Epidermal melanocyte (primary cell): ENCODE measurements at regions not wholly inside any gene's neighbourhood (a gene's known extent, or its start where the extent isn't known, plus 50 kb on each side); places are given as distances from the start of the nearest gene placed in this dataset.
"Not testable (repeated sequence)": the region's sequence is repeated elsewhere in the genome, so short reads cannot be mapped to it uniquely, and the experiment has no call there.

Experiments used
- DNase-seq: peaks from one replicate; pipeline ENCODE4 v3.0.0; 2011; ENCODE audit warnings: low spot score; ENCODE audit not compliant: insufficient read length

- no peak for DNase-seq
These were observed 140.2 kb upstream of the KCNK1 start for GRCh38 chr1:233473549-233474204.

GRCh38 chr1:233477359-233477758 lies 136.5 kb upstream of the KCNK1 start:
- no peak for DNase-seq

GRCh38 chr1:233478611-233479010 lies 135.3 kb upstream of the KCNK1 start:
- no peak for DNase-seq

GRCh38 chr1:233479110-233479890 lies 134.6 kb upstream of the KCNK1 start:
- DNase-seq: no peak

- DNase-seq: no peak
These were observed 133.7 kb upstream of the KCNK1 start for GRCh38 chr1:233480198-233480597.

- no peak for DNase-seq
These were observed 131.5 kb upstream of the KCNK1 start for GRCh38 chr1:233482388-233482787.

- no peak for DNase-seq
These were observed 128.5 kb upstream of the KCNK1 start for GRCh38 chr1:233485385-233485784.

GRCh38 chr1:233485809-233486398 lies 128.0 kb upstream of the KCNK1 start:
- DNase-seq: no peak

- DNase-seq: no peak
These were observed 126.5 kb upstream of the KCNK1 start for GRCh38 chr1:233487408-233487807.

- no peak for DNase-seq
These were observed 124.5 kb upstream of the KCNK1 start for GRCh38 chr1:233489411-233489810.

GRCh38 chr1:233490488-233490887 lies 123.4 kb upstream of the KCNK1 start:
- no peak for DNase-seq

GRCh38 chr1:233491953-233492620 lies 121.8 kb upstream of the KCNK1 start:
- no peak for DNase-seq

- DNase-seq: no peak
These were observed 116.9 kb upstream of the KCNK1 start for GRCh38 chr1:233496993-233497392.

GRCh38 chr1:233497679-233498078 lies 116.2 kb upstream of the KCNK1 start:
- DNase-seq: no peak

GRCh38 chr1:233500106-233500505 lies 113.8 kb upstream of the KCNK1 start:
- DNase-seq: no peak

- no peak for DNase-seq
These were observed 110.4 kb upstream of the KCNK1 start for GRCh38 chr1:233503366-233503954.

GRCh38 chr1:233505130-233505529 lies 108.8 kb upstream of the KCNK1 start:
- DNase-seq: no peak

GRCh38 chr1:233505889-233506288 lies 108.0 kb upstream of the KCNK1 start:
- not testable (repeated sequence) for DNase-seq

- DNase-seq: no peak
These were observed 104.4 kb upstream of the KCNK1 start for GRCh38 chr1:233509526-233509925.

- DNase-seq: no peak
These were observed 101.4 kb upstream of the KCNK1 start for GRCh38 chr1:233512538-233512937.

- DNase-seq: no peak
These were observed 100.5 kb upstream of the KCNK1 start for GRCh38 chr1:233513431-233513830.

GRCh38 chr1:233514946-233515391 lies 98.9 kb upstream of the KCNK1 start:
- no peak for DNase-seq
